Omental fat pad (tissue), 3 donors: ENCODE measurements at regions not wholly inside any gene's neighbourhood (a gene's known extent, or its start where the extent isn't known, plus 50 kb on each side); places are given as distances from the start of the nearest gene placed in this dataset.

ENCODE experiments used
- ATAC-seq: fragments of 150-250 bp; one replicate; pipeline ENCODE4 v1.9.1; 2016; ENCODE audit warnings: mild to moderate bottlenecking, moderate library complexity; ENCODE audit not compliant: low FRiP score
- DNase-seq: peaks from one replicate; pipeline ENCODE4 v3.0.0-alpha.2; 2019; ENCODE audit warnings: low spot score
- CTCF ChIP-seq, 3 donors: fragments of 450-650 bp; IDR thresholded peaks; one replicate each; pipeline ENCODE4 v1.5.1; 2016 to 2017; ENCODE audit warnings: antibody characterized with exemption in 3 of 3, mild to moderate bottlenecking in 3 of 3, moderate library complexity in 2 of 3

- no peak for DNase-seq
- ATAC-seq: no peak
- no peak for TF ChIP-seq CTCF (IDR thresholded peaks at IDR 0.05)
Measured at GRCh38 chr1:164191191-164191590, 367.8 kb upstream of the PBX1 start.

- ATAC-seq: no peak
- TF ChIP-seq CTCF (IDR thresholded peaks at IDR 0.05): no peak
Measured at GRCh38 chr1:164210211-164210739, 348.7 kb upstream of the PBX1 start.

GRCh38 chr1:164223378-164223777, 335.6 kb upstream of the PBX1 start:
- no peak for TF ChIP-seq CTCF (IDR thresholded peaks at IDR 0.05)
- ATAC-seq: no peak
- no peak for DNase-seq

More at GRCh38 chr1:164210211-164210739, 348.7 kb upstream of the PBX1 start:
- no peak for DNase-seq

GRCh38 chr1:164225011-164225410, 334.0 kb upstream of the PBX1 start:
- TF ChIP-seq CTCF (IDR thresholded peaks at IDR 0.05): no peak
- ATAC-seq (no peak), DNase-seq (no peak)

- no peak for ATAC-seq
- no peak for DNase-seq
- TF ChIP-seq CTCF (IDR thresholded peaks at IDR 0.05): no peak
Measured at GRCh38 chr1:164226977-164227376, 332.0 kb upstream of the PBX1 start.

GRCh38 chr1:164228928-164229327, 330.1 kb upstream of the PBX1 start:
- ATAC-seq: no peak
- DNase-seq: no peak
- no peak for TF ChIP-seq CTCF (IDR thresholded peaks at IDR 0.05)

- DNase-seq (no peak), ATAC-seq (no peak)
- no peak for TF ChIP-seq CTCF (IDR thresholded peaks at IDR 0.05)
Measured at GRCh38 chr1:164233149-164233548, 325.8 kb upstream of the PBX1 start.
